ENCODE measurements at regions not wholly inside any gene's neighbourhood (a gene's known extent, or its start where the extent isn't known, plus 50 kb on each side); places are given as distances from the start of the nearest gene placed in this dataset.

- TF ChIP-seq CTCF (IDR thresholded peaks at IDR 0.05) = no peak
- ATAC-seq (ENCODE audit: low FRiP score) (no peak), DNase-seq (ENCODE audit: low spot score) (no peak)
Observed at GRCh38 chr4:12844141-12844540, 640.0 kb downstream of the RAB28 start.

GRCh38 chr4:12827966-12828365 lies 656.2 kb downstream of the RAB28 start:
- TF ChIP-seq CTCF (IDR thresholded peaks at IDR 0.05) = no peak
- no peak for ATAC-seq (ENCODE audit: low FRiP score)
- DNase-seq (ENCODE audit: low spot score) = no peak

- no peak for TF ChIP-seq CTCF (IDR thresholded peaks at IDR 0.05)
Observed at GRCh38 chr4:12791536-12791935, 692.6 kb downstream of the RAB28 start.

GRCh38 chr4:12787261-12787660 lies 696.9 kb downstream of the RAB28 start:
- no peak for DNase-seq (ENCODE audit: low spot score)
- ATAC-seq (ENCODE audit: low FRiP score) = no peak
- TF ChIP-seq CTCF (IDR thresholded peaks at IDR 0.05) = no peak

More at GRCh38 chr4:12791536-12791935, 692.6 kb downstream of the RAB28 start:
- ATAC-seq (ENCODE audit: low FRiP score) (no peak), DNase-seq (ENCODE audit: low spot score) (no peak)

GRCh38 chr4:12778706-12779105 lies 705.4 kb downstream of the RAB28 start:
- no peak for ATAC-seq (ENCODE audit: low FRiP score)
- no peak for DNase-seq (ENCODE audit: low spot score)
- TF ChIP-seq CTCF (IDR thresholded peaks at IDR 0.05) = no peak

- DNase-seq (ENCODE audit: low spot score) (no peak), ATAC-seq (ENCODE audit: low FRiP score) (no peak)
- TF ChIP-seq CTCF (IDR thresholded peaks at IDR 0.05) = no peak
Observed at GRCh38 chr4:12778191-12778590, 705.9 kb downstream of the RAB28 start.

GRCh38 chr4:12770351-12770750 lies 713.8 kb downstream of the RAB28 start:
- TF ChIP-seq CTCF (IDR thresholded peaks at IDR 0.05) = no peak
- ATAC-seq (ENCODE audit: low FRiP score) (no peak), DNase-seq (ENCODE audit: low spot score) (no peak)
